Panc1 (cell line): ENCODE measurements at regions not wholly inside any gene's neighbourhood (a gene's known extent, or its start where the extent isn't known, plus 50 kb on each side); places are given as distances from the start of the nearest gene placed in this dataset.

Experiments
- ATAC-seq: fragments of 200-7000 bp; cut with Tn5 transposase; 2 replicates; pipeline ENCODE4 v1.9.1; 2020; ENCODE audit warnings: mild to moderate bottlenecking, moderate library complexity
- BruUV-seq: library from RNA; stranded (reverse); fragments of 400-500 nt; replicated peaks from 2 replicates; lab custom pipeline; 2021; lab: Mats Ljungman, UMichigan
- CTCF ChIA-PET: fragments of 300-600 bp; sonication (Branson Sonifier 250); formaldehyde crosslinking; loops from one replicate; lab custom pipeline; 2022; ENCODE audit warnings: antibody characterized with exemption; lab: Charles Lee
- POLR2A ChIA-PET: fragments of 300-600 bp; sonication (Branson Sonifier 250); formaldehyde crosslinking; loops from one replicate; lab custom pipeline; 2022; ENCODE audit warnings: antibody characterized with exemption; lab: Charles Lee
- DNase-seq: peaks from one replicate; pipeline ENCODE4 v3.0.0-alpha.2; 2010; ENCODE audit warnings: low read depth, low spot score
- H3K27ac ChIP-seq: 2 replicates; pipeline ENCODE4 v1.5.1; 2011; ENCODE audit warnings: mild to moderate bottlenecking, low read length, inconsistent platforms
- H3K27me3 ChIP-seq: fragments of 200-500 bp; sonication (Bioruptor generic); 2 replicates; pipeline ENCODE4 v1.6.0; 2014; ENCODE audit warnings: low read length, inconsistent platforms; ENCODE audit not compliant: control insufficient read depth, insufficient read depth
- H3K36me3 ChIP-seq: fragments of 200-500 bp; sonication (Bioruptor generic); 2 replicates; pipeline ENCODE4 v1.5.1; 2014; ENCODE audit warnings: inconsistent platforms, mild to moderate bottlenecking, low read length, moderate library complexity; ENCODE audit not compliant: control insufficient read depth, insufficient read depth
- H3K4me1 ChIP-seq: 2 replicates; pipeline ENCODE4 v1.5.1; 2011; ENCODE audit warnings: inconsistent platforms, mild to moderate bottlenecking, low read length, moderate library complexity; ENCODE audit not compliant: control insufficient read depth, insufficient read depth
- H3K4me3 ChIP-seq, 2 experiments: 2 replicates each; pipeline ENCODE4 v1.5.1; 2011 to 2012; ENCODE audit warnings: low read depth in 2 of 2, low read length in 2 of 2, mild to moderate bottlenecking in 2 of 2, inconsistent platforms in 1 of 2, moderate library complexity in 1 of 2
- H3K9me3 ChIP-seq: fragments of 200-500 bp; sonication (Bioruptor generic); 2 replicates; pipeline ENCODE4 v1.5.1; 2014; ENCODE audit warnings: low read depth, mild to moderate bottlenecking, inconsistent platforms, low read length, moderate library complexity; ENCODE audit not compliant: control insufficient read depth, insufficient read depth
- CTCF ChIP-seq: fragments of 450-650 bp; IDR thresholded peaks from 2 replicates; pipeline ENCODE4 v1.5.1; 2017; ENCODE audit warnings: mild to moderate bottlenecking
- POLR2AphosphoS5 ChIP-seq: IDR thresholded peaks from 2 replicates; pipeline ENCODE4 v1.6.1; 2012; ENCODE audit warnings: mild to moderate bottlenecking, low read depth, low read length, moderate library complexity
- REST ChIP-seq, 2 experiments: IDR thresholded peaks; 2 replicates each; pipeline ENCODE4 v1.6.1; 2011 to 2012; ENCODE audit warnings: low read depth in 2 of 2, control low read depth in 1 of 2, low read length in 1 of 2, mild to moderate bottlenecking in 1 of 2, moderate library complexity in 1 of 2; ENCODE audit not compliant: insufficient read depth in 1 of 2
- SIN3A ChIP-seq: IDR thresholded peaks from 2 replicates; pipeline ENCODE4 v1.6.1; 2012; ENCODE audit warnings: low read depth, mild to moderate bottlenecking, low read length, moderate library complexity, borderline replicate concordance; ENCODE audit not compliant: insufficient read depth
- TCF7L2 ChIP-seq: IDR thresholded peaks from 2 replicates; pipeline ENCODE4 v1.6.1; 2011; ENCODE audit warnings: mild to moderate bottlenecking, low read depth, low read length, inconsistent platforms
- in situ Hi-C: cut with HindIII; loops from 2 replicates; pipeline ENCODE4 v1.10.0; 2016; ENCODE audit warnings: low sequenced_read_pairs, low pct_unique_long_range_greater_than_20kb
- intact Hi-C: fragments of 100-400 bp; cut with micrococcal nuclease; formaldehyde crosslinking; loops from one replicate; pipeline ENCODE4 v1.10.0; 2022; ENCODE audit not compliant: unreplicated experiment

- peak; percentile 90 for TF ChIP-seq CTCF
- no peak for TF ChIP-seq POLR2AphosphoS5
- DNase-seq (peak; percentile 58), ATAC-seq (peak; percentile 86)
- H3K27me3 ChIP-seq, result no peaks in the 10 kb centered on the region
- CTCF ChIA-PET, result interaction anchor here (0.6 kb wide), 2 partner anchors 12 to 36 kb away, joined by 3 read pairs; no protein-coding TSS in a partner anchor
- POLR2A ChIA-PET, result no interaction called here
- H3K9me3 ChIP-seq, result no peaks in the 10 kb centered on the region
- no peak overlapping the region for H3K27ac ChIP-seq
- intact Hi-C loops (no loop called here), in situ Hi-C loops (no loop called here)
- BruUV-seq, result no TSS peak
- no peaks in the 10 kb centered on the region for H3K4me1 ChIP-seq
- no peaks in the 10 kb centered on the region for H3K36me3 ChIP-seq
- H3K4me3 ChIP-seq, result no peak overlapping the region
These were observed 181.5 kb upstream of the RAI14 start for GRCh38 chr5:34474573-34475021.

- intact Hi-C loops (no loop called here), in situ Hi-C loops (no loop called here)
- Histone ChIP-seq H3K27ac (no peak overlapping the region), H3K4me3 (no peak overlapping the region), H3K4me1 (no peaks in the 10 kb centered on the region), H3K9me3 (no peaks in the 10 kb centered on the region), H3K36me3 (no peaks in the 10 kb centered on the region), H3K27me3 (no peaks in the 10 kb centered on the region)
- no TSS peak for BruUV-seq
- ChIA-PET CTCF (interaction anchor here (0.9 kb wide), 1 partner anchor 528 kb away, joined by 3 read pairs; no protein-coding TSS in a partner anchor), POLR2A (no interaction called here)
- ATAC-seq, result no peak
- TF ChIP-seq SIN3A, result no peak
- TF ChIP-seq TCF7L2, result no peak
- TF ChIP-seq REST (IDR thresholded peaks at IDR 0.05; ENCODE audit: insufficient read depth in 1 of 2, low read depth in 2 of 2, low read length in 1 of 2), result no peak
- no peak for TF ChIP-seq POLR2AphosphoS5
- no peak for TF ChIP-seq CTCF
- no peak for DNase-seq
These were observed 180.7 kb upstream of the RAI14 start for GRCh38 chr5:34475249-34475966.
